CD4-positive, alpha-beta T cell (primary cell): ENCODE measurements at regions not wholly inside any gene's neighbourhood (a gene's known extent, or its start where the extent isn't known, plus 50 kb on each side); places are given as distances from the start of the nearest gene placed in this dataset.

Experiments
- ATAC-seq: fragments of 200-7000 bp; cut with Tn5 transposase; one replicate; pipeline ENCODE4 v1.10.0; 2022; ENCODE audit warnings: mild to moderate bottlenecking; ENCODE audit not compliant: poor library complexity
- CTCF ChIA-PET: fragments of 350-600 bp; sonication (Branson Sonifier 250); formaldehyde crosslinking; loops from one replicate; lab custom pipeline; 2021; ENCODE audit warnings: antibody characterized with exemption, inconsistent platforms; lab: Charles Lee
- POLR2A ChIA-PET: fragments of 350-600 bp; sonication (Branson Sonifier 250); formaldehyde crosslinking; loops from one replicate; lab custom pipeline; 2021; ENCODE audit warnings: antibody characterized with exemption, inconsistent platforms; lab: Charles Lee
- DNase-seq, 14 experiments: peaks; one replicate each; pipeline ENCODE4 v3.0.0-alpha.2; 2013 to 2020; ENCODE audit warnings: mixed read lengths in 2 of 14
- H3K27ac ChIP-seq, 2 donors: one replicate each; pipeline versions ENCODE4 v1.5.1 to v1.7.0; 2013; ENCODE audit warnings: low read length in 2 of 2, low read depth in 1 of 2, mild to moderate bottlenecking in 1 of 2
- H3K27me3 ChIP-seq, 2 experiments: 1 replicate in 1 of 2; 2 replicates in 1 of 2; pipeline versions ENCODE4 v1.6.1 to v1.7.0; 2013; ENCODE audit warnings: low read length in 2 of 2, control low read depth in 1 of 2, mild to moderate bottlenecking in 1 of 2, moderate library complexity in 1 of 2; ENCODE audit not compliant: insufficient read depth in 2 of 2, control insufficient read depth in 1 of 2
- H3K36me3 ChIP-seq: one replicate; pipeline ENCODE4 v1.6.1; 2013; ENCODE audit warnings: low read length, control low read depth; ENCODE audit not compliant: insufficient read depth
- H3K4me1 ChIP-seq: one replicate; pipeline ENCODE4 v1.6.1; 2013; ENCODE audit warnings: low read length, control low read depth; ENCODE audit not compliant: insufficient read depth
- H3K4me3 ChIP-seq: one replicate; pipeline ENCODE4 v1.5.1; 2013; ENCODE audit warnings: mild to moderate bottlenecking, low read length, moderate library complexity
- H3K9me3 ChIP-seq, 2 experiments: 1 replicate in 1 of 2; 2 replicates in 1 of 2; pipeline versions ENCODE4 v1.6.1 to v1.7.0; 2013; ENCODE audit warnings: low read length in 2 of 2, mild to moderate bottlenecking in 2 of 2, control low read depth in 1 of 2, moderate library complexity in 1 of 2; ENCODE audit not compliant: control insufficient read depth in 1 of 2, insufficient read depth in 1 of 2
- H3K27ac Mint-ChIP-seq: one replicate; pipeline ENCODE4 v1.8.0; 2020; ENCODE audit warnings: mixed read lengths
- H3K27me3 Mint-ChIP-seq: one replicate; pipeline ENCODE4 v1.8.0; 2021; ENCODE audit warnings: mixed read lengths
- H3K36me3 Mint-ChIP-seq: one replicate; pipeline ENCODE4 v1.8.0; 2021; ENCODE audit warnings: low read depth, mixed read lengths
- H3K4me1 Mint-ChIP-seq: one replicate; pipeline ENCODE4 v1.8.0; 2021; ENCODE audit warnings: low read depth, mixed read lengths
- H3K4me3 Mint-ChIP-seq: one replicate; pipeline ENCODE4 v1.8.0; 2020; ENCODE audit warnings: mild to moderate bottlenecking, mixed read lengths
- H3K9me3 Mint-ChIP-seq: one replicate; pipeline ENCODE4 v1.8.0; 2020; ENCODE audit warnings: mixed read lengths
- intact Hi-C, 2 experiments: fragments of 100-400 bp; cut with DNase I in 1 of 2; cut with micrococcal nuclease in 1 of 2; formaldehyde crosslinking; loops; one replicate each; pipeline versions ENCODE4 v1.15.1 to v1.9.0; 2023 to 2025; cut with DNase I, micrococcal nuclease
- TF ChIP-seq, protein P1 (sequence below): fragments of 200-600 bp; IDR thresholded peaks from one replicate; pipeline ENCODE4 v1.8.0; 2022; ENCODE audit warnings: antibody characterized with exemption, mild to moderate bottlenecking

DNA sequence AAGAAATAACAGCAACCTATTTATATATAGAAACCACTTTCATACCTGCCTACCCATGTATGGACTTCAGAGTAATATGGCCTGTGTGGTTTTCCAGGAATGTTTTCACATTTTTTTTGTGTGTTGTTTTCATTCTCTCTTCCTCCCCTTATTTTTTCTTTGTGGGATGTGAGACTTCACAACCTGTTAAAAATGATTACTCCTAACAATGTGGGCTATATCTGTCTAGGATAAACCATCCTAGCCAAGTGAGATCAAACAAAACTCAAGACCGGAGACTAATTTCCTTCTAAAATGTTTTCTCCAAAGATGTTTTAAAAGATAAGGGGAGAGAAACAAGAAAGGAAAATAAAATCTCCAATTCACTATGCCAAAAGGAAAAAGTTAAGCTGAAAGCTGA is 106.1 kb upstream of the DIPK2B start:
- ATAC-seq (no peak), DNase-seq (no peak)
- Mint-ChIP-seq H3K4me3 (no peak overlapping the region), H3K27me3 (no peaks in the 10 kb centered on the region), H3K9me3 (peaks cover 4% of the 10 kb centered on the region), H3K36me3 (no peaks in the 10 kb centered on the region), H3K4me1 (no peaks in the 10 kb centered on the region), H3K27ac (no peak overlapping the region)
- Histone ChIP-seq H3K36me3 (no peaks in the 10 kb centered on the region), H3K27me3 (no peaks in the 10 kb centered on the region), H3K9me3 (no peaks in the 10 kb centered on the region), H3K4me3 (no peak overlapping the region), H3K4me1 (no peaks in the 10 kb centered on the region), H3K27ac (no peak overlapping the region)
- ChIA-PET CTCF (no interaction called here), POLR2A (no interaction called here)
- intact Hi-C loops = no loop called here
- TF ChIP-seq, protein P1, sequence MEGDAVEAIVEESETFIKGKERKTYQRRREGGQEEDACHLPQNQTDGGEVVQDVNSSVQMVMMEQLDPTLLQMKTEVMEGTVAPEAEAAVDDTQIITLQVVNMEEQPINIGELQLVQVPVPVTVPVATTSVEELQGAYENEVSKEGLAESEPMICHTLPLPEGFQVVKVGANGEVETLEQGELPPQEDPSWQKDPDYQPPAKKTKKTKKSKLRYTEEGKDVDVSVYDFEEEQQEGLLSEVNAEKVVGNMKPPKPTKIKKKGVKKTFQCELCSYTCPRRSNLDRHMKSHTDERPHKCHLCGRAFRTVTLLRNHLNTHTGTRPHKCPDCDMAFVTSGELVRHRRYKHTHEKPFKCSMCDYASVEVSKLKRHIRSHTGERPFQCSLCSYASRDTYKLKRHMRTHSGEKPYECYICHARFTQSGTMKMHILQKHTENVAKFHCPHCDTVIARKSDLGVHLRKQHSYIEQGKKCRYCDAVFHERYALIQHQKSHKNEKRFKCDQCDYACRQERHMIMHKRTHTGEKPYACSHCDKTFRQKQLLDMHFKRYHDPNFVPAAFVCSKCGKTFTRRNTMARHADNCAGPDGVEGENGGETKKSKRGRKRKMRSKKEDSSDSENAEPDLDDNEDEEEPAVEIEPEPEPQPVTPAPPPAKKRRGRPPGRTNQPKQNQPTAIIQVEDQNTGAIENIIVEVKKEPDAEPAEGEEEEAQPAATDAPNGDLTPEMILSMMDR = no peak

DNA sequence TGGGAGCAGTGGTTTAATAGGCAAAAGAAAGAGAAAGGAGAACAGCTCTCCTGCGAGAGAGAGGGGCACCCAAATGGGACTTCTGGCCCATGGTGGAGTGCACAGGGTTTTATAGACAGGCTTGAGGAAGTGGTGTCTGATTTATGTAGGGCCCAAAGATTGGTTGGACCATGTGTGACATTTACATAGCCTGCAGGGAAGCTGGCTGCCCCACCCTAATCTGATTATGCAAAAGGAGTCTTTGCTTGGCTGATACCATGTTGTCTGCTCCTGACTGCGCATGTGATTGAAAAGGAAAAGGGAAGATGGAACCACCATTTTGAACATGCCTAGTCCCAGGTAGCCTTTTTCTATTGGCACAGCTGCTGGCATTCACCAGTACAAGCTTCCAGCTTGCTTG is 100.0 kb upstream of the DIPK2B start:
- POLR2A ChIA-PET = no interaction called here
- Mint-ChIP-seq H3K27ac (no peak overlapping the region), H3K4me1 (no peaks in the 10 kb centered on the region), H3K9me3 (peaks cover 4% of the 10 kb centered on the region), H3K36me3 (no peaks in the 10 kb centered on the region), H3K27me3 (no peaks in the 10 kb centered on the region), H3K4me3 (no peak overlapping the region)
- Histone ChIP-seq H3K27me3 (no peaks in the 10 kb centered on the region), H3K27ac (no peak overlapping the region), H3K4me1 (no peaks in the 10 kb centered on the region), H3K36me3 (no peaks in the 10 kb centered on the region), H3K4me3 (no peak overlapping the region), H3K9me3 (no peaks in the 10 kb centered on the region)
- no peak for DNase-seq
- CTCF ChIA-PET = no interaction called here
- intact Hi-C loops = no loop called here
- ATAC-seq = no peak
- TF ChIP-seq, protein P1 = no peak

DNA sequence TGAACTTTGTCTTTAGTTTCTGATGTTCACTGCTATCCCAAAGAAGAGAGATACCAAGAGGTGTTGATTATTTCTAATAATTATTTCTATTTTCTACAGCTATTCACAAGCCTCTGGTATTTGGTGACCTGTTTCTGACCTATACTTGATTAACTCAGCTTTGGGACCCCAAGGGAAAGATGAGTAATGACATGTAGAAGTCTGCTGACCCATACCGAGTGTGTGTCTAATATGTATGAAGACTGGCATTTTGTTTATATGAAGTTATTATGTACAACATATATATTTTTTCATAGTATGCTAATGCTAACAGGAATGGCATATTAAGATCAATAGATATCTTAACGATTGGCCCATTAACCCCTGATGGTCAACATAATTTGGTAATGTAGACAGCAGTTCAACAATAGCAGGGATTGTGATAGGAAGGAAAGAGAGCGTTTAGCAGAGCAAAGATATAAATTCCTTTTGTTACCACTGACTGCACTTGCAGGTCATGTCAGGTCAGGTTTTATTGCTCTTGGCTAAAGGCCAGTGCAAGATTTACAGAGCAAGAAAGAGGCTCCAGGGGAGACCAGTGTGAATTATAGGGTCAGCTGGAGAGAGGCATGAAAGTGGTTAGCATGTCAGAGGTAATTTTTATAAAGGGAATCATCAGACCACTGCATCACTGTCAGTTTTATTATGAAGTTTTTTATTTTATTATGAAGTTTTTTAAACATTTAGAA is 94.7 kb upstream of the DIPK2B start:
- Mint-ChIP-seq H3K4me3 (no peak overlapping the region), H3K27me3 (no peaks in the 10 kb centered on the region), H3K4me1 (no peaks in the 10 kb centered on the region), H3K9me3 (no peaks in the 10 kb centered on the region), H3K27ac (no peak overlapping the region), H3K36me3 (no peaks in the 10 kb centered on the region)
- intact Hi-C loops = no loop called here
- Histone ChIP-seq H3K4me1 (no peaks in the 10 kb centered on the region), H3K9me3 (no peaks in the 10 kb centered on the region), H3K4me3 (no peak overlapping the region), H3K27me3 (no peaks in the 10 kb centered on the region), H3K27ac (no peak overlapping the region), H3K36me3 (no peaks in the 10 kb centered on the region)
- TF ChIP-seq, protein P1 = no peak
- POLR2A ChIA-PET = no interaction called here
- ATAC-seq = no peak
- no peak for DNase-seq
- CTCF ChIA-PET = no interaction called here
